HG03045 (cell line): ENCODE measurements at regions not wholly inside any gene's neighbourhood (a gene's known extent, or its start where the extent isn't known, plus 50 kb on each side); places are given as distances from the start of the nearest gene placed in this dataset.

Experiments
- ATAC-seq: cut with Tn5 transposase; IDR thresholded peaks from one replicate; pipeline ENCODE4 v1.9.1; 2021; ENCODE audit warnings: mild to moderate bottlenecking, moderate library complexity; ENCODE audit not compliant: unreplicated experiment

DNA sequence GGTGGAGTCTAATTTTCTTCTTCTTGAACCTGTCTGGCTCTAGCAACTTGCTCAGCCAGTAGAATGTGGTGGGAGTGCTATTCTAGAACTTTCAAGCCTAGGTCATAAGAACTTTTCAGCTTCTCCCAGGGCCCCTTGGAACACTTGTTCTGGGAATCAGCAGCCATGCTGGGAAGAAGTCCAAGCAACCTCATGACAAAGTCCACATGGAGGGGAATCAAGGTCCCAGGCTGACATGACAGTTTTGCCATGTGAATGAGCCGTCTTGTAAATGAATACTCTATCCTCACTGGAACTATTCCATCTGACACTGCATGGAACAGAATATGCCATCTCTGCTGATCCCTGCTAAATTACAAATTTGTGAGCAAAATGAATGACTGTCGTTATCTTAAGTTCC, 214.2 kb upstream of the TBX3 start:
- ATAC-seq: no peak

DNA sequence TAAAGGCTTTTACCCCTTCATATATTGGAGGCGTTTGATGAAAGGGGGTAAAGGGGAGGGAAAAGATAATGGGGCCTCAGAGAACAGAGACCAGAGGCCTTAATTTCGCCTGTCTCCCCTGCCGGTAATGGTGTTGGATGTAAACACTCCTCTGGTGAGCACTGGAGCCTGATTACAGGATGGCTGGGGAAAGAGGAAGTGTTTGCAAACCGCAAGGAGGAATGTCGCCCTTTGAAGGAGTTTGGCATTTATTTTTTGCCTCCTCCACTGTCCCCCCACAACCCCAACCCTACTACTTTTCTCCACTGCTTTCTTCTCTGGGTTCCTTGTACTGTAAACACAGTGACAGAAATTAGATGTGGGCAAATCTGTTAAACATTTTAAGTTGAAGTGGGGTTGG, 211.9 kb upstream of the TBX3 start:
- ATAC-seq: no peak

GRCh38 chr12:114895081-114895480, 211.1 kb upstream of the TBX3 start:
- ATAC-seq: no peak

DNA sequence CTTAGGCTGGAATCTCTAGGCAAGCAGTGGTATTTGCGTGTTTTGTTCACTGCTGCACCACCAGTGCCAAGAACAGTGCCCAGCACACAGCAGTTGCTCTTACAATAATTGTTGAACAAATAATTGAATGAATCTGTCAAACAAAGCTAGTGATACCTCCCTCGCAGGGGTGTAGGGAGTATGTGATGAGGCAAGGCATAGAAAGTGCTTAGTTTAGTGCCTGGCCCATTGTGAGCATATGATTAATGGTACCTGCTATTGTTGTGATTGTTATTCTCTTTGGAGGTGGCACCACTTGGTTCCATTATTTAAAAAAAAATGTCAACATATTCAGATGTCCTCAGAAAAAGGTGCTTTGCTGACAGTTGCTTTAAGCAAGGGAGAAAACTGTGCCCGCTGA, 210.1 kb upstream of the TBX3 start:
- no peak for ATAC-seq

- ATAC-seq: no peak
Observed at GRCh38 chr12:114888928-114889584, 205.1 kb upstream of the TBX3 start.

DNA sequence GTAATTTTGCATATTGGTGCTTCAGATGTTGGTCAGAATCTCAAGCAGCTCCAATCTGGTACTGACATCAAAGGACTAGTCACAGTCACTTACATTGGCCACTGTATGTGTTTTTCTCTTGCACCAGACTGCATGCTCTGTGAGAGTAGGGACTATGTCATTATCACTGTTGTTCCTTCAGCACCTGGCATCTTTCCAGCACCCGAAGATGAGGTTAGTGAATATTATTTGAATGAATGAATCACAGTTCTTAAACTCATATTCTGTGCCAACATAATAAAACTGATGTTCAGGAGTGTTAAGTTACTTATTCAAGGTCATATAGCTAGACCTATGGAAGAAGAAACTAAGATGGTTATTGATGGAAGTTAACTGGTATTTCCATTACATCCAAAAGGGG, 204.5 kb upstream of the TBX3 start:
- ATAC-seq: no peak

- ATAC-seq: no peak
Observed at GRCh38 chr12:114885501-114885900, 201.5 kb upstream of the TBX3 start.

DNA sequence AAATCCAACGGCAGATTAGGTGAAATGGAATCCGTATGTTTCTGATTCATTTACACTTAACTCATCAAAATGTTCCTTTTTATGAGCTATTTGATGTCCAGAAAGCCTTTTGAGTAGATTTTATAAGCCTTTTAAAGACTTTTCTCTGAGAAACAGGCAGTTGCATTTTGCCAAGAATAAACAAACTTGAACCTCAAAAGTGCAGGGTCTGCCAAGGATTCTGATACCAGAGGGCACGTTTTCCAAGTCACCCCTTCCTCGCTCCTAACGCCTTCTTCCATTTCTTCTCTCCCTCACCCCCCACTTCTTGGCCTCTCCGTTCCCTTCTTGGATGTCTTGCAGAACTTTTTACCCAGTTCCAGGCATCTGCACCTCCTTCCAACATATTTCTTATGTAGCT, 200.6 kb upstream of the TBX3 start:
- ATAC-seq: no peak

GRCh38 chr12:114882083-114882482, 198.1 kb upstream of the TBX3 start:
- ATAC-seq: no peak

DNA sequence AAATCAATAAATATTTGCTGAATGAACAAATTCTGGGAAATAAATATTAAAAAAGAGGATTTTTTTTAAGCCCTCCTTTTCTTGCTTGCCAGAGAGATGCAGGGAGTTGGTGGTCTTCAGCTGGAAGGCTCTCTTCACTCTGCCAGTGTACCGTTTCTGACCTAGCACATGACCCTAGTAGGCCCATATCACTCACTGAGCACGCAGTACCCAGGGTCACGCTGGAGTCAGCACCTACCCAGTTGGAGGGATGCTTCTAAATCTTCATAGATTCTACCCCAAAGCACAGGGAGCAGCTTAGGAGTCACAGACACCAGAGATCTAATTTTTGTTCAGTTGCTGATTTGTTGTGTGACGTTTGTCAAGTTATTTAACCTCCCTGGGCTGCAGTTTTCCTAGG, 195.4 kb upstream of the TBX3 start:
- ATAC-seq: no peak

DNA sequence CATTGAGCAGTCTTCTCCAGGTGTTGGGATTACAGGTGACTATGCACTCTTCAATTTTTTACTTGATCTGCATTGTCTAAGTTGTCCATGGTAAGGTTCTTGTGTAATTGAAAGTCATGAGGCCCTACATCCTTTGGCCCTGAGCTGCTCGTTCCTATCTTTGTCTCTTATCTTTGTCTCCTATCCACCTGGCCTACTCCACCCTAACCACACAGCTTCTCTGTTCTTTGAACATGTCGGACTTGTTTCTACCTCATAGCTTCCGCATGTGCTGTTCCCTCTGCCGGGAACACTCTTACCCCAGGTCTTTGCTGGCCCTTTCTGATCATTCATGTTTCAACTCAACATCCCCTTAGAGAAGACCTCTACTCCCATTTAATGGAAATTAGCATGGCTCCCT, 194.8 kb upstream of the TBX3 start:
- ATAC-seq: no peak

GRCh38 chr12:114876968-114877680, 193.1 kb upstream of the TBX3 start:
- no peak for ATAC-seq

DNA sequence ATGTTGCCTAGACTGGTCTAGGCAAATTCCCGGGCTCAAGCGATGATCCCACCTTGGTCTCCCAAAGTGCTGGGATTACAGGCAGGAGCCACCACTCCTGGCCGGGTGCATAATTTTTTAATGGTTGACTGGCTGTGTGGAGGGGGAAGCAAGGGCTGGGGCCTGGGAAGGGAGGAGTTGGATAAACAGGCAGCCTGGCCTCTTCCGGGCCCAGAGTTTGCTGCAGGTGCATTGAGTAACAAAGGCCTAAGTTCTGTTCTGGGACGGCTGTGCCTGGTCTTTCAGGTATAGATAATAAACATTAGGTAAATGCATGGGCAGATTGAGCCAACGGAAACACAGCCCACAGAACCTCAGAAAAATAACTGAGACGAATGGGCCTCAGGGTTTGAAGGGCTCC, 191.3 kb upstream of the TBX3 start:
- ATAC-seq: no peak

DNA sequence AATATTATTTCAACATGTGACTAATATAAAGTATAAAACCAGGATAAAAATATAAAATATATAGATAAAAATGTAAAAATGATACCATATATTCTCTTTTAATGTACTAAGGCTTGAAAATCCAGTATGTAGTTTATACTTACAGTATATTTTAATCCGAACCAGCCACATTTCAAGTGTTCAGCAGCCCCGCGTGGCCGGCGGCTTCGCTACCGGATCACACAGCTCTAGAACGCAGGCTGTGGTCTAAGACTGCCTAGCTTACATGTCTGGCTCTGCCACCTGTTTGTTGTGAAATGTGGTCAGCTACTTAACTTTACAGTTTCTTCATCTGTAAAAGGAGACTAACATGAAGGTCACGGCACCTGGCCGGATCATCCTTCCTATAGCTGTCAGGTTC, 189.7 kb upstream of the TBX3 start:
- no peak for ATAC-seq

DNA sequence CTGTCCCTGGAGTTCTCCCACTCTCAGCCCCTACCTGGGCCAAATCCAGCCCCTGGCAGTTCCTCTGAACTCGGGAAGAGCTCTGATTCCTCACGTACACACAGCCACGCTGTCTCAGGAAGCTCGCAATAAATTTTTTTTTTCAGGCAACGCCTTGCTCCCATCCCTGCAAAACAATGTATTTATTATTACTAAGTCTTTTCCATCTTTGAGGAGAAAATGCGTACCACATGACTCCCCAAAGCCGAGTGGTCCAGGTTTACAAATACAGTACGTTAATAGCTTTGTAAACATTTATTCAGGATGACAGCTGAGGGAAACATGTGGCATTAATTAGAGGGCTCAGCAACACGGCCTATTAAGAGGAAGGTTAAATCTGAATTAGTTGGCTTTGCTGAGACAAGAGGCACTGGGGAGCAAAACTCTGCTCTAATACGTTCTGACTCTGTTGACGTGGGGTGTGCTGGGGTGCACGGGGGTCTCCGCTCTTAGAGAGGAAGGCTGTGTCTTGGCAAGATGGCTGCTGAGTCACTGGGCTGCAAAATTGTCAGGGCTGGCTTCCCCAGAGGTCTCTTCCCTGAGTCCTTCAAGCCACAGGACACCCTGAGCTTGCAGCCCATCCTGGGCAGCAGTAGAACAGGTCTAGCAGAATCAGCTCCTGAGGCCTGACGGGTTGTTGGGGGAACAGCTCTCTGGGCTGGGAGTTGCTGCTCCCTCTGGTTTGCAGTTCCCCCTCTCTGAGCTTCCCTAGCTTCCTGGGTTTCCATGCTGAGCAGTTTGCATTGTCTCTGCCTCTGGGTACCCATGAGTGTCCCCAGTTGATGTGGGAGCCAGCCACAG, 185.2 kb upstream of the TBX3 start:
- no peak for ATAC-seq

DNA sequence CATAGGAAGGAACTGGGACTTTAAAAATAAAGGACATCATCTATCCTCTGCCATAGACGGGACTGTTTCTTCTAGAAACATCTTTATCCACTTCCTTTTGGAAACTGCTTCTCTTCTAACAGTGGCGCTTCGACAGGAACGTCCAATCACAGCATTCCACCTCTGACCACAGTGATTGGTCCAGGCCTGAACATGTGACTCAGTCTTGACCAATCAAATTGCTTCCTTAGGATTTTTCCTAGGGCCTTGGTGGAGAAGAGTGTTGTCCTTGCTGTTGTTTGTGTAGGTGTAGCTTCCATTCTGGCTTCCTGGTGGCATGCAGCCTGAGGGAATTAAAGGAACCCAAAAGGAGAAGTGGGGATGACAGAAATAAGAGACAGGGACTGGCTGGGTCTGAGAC, 182.4 kb upstream of the TBX3 start:
- no peak for ATAC-seq

- ATAC-seq: no peak
Observed at GRCh38 chr12:114864837-114865551, 181.0 kb upstream of the TBX3 start.

DNA sequence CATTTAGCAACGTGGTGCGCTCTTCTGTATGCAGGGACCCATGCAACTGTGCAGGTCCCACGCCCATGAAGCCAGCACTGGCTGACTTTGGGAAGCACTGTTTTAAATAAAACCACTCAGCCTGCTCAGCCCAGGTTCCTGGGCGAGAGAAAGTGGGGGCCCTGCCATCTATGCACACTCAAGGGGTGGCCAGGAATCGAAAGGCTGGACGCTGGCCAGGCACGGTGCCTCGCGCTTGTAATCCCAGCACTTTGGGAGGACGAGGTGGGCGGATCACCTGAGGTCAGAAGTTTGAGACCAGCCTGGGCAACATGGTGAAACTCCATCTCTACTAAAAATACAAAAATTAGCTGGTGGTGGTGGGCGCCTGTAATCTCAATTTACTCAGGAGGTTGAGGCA, 179.9 kb upstream of the TBX3 start:
- ATAC-seq: no peak

DNA sequence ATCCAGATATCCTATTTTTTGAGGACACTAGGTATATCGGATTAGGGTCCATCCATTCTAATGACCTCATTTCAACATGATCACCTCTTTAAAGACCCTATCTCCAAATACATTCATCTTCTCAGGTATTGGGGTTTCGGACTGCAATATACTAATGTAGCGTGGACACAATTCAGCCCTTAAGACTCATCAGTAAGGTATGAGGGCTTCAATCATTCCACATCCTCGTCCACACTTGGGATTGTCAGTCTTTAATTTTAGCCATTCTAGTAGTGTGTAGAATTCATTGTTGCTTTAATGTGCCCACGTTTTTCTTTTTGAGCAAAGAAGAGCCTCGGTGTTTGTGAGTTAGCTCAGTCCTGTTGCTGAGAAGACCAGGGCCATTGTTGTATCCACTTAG, 177.0 kb upstream of the TBX3 start:
- ATAC-seq: no peak

DNA sequence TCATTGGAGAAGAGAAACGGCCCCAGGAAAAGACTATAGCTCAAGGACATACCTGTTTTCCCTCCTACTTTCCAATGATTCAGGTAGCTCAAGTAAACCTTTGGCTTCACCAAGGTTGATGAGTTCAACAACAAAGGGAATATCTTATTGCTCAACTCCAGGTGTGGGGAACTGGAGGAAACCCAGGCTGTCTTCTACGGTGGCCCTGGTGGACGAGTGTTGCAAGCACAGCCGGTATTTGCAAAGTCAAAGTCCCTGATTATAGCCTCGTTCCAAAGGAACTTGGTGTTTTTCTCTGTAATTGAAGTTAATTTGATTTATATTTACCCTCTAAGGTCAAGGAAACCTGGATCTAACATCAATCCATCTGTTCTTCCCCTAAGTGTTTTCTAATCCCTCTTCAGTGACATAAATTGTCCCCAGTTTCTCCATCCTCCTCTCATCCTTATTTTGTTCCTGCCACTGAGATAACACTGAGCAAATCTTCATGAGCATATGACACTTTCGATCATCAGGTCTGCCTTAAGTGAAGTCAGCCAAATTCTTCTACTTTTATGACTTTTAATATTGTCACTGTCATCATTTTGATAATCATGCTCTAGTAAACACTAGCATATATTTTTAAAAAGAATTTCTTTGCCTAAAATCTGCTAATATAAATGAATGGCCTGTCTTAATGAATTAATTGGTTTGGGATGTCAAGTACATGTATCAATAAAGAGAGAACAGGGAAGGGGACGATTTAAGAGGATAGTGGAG, 174.6 kb upstream of the TBX3 start:
- no peak for ATAC-seq

DNA sequence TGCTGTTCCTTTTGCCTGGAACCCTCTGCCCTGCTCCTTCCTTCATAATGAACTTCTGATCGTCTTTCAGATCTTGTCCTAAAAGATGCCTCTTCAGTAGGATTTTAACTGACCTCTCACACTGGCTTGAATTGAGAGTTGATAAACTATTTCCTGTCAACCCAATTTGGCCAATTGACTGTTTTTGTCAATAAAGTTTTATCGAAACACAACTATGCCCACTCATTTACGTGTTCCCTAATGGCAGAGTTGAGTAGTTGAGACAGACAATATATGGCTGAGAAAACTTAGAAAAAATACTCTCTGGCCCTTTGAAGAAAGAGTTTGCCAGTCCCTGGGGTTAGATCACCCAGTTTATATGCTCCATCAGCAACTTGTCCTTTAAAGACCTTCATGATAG, 171.7 kb upstream of the TBX3 start:
- ATAC-seq: no peak
